ENCODE measurements at regions not wholly inside any gene's neighbourhood (a gene's known extent, or its start where the extent isn't known, plus 50 kb on each side); places are given as distances from the start of the nearest gene placed in this dataset.

- TF ChIP-seq CTCF (IDR thresholded peaks at IDR 0.05 in 2 of 3, conservative IDR thresholded peaks at IDR 0.05 in 1 of 3; ENCODE audit: control insufficient read depth in 2 of 3, extremely low read depth in 1 of 3, insufficient read depth in 1 of 3, low read depth in 3 of 3, low read length in 3 of 3): no peak
- TF ChIP-seq, protein P1, sequence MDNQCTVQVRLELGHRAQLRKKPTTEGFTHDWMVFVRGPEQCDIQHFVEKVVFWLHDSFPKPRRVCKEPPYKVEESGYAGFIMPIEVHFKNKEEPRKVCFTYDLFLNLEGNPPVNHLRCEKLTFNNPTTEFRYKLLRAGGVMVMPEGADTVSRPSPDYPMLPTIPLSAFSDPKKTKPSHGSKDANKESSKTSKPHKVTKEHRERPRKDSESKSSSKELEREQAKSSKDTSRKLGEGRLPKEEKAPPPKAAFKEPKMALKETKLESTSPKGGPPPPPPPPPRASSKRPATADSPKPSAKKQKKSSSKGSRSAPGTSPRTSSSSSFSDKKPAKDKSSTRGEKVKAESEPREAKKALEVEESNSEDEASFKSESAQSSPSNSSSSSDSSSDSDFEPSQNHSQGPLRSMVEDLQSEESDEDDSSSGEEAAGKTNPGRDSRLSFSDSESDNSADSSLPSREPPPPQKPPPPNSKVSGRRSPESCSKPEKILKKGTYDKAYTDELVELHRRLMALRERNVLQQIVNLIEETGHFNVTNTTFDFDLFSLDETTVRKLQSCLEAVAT (IDR thresholded peaks at IDR 0.05): no peak
- TF ChIP-seq EP300 (IDR thresholded peaks at IDR 0.05; ENCODE audit: borderline replicate concordance in 1 of 2, control insufficient read depth in 1 of 2, low read depth in 2 of 2, low read length in 2 of 2): no peak
- no peak for TF ChIP-seq TCF7 (IDR thresholded peaks at IDR 0.05; ENCODE audit: borderline replicate concordance)
- TF ChIP-seq MXI1 (IDR thresholded peaks at IDR 0.05; ENCODE audit: low read depth, low read length): no peak
- TF ChIP-seq, protein P2, sequence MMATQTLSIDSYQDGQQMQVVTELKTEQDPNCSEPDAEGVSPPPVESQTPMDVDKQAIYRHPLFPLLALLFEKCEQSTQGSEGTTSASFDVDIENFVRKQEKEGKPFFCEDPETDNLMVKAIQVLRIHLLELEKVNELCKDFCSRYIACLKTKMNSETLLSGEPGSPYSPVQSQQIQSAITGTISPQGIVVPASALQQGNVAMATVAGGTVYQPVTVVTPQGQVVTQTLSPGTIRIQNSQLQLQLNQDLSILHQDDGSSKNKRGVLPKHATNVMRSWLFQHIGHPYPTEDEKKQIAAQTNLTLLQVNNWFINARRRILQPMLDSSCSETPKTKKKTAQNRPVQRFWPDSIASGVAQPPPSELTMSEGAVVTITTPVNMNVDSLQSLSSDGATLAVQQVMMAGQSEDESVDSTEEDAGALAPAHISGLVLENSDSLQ (IDR thresholded peaks at IDR 0.05): no peak
- no peak for TF ChIP-seq TAF1 (IDR thresholded peaks at IDR 0.05; ENCODE audit: borderline replicate concordance, low read depth, low read length)
- TF ChIP-seq POLR2A (IDR thresholded peaks at IDR 0.05; ENCODE audit: low read depth, low read length): no peak
- TF ChIP-seq, protein P3, sequence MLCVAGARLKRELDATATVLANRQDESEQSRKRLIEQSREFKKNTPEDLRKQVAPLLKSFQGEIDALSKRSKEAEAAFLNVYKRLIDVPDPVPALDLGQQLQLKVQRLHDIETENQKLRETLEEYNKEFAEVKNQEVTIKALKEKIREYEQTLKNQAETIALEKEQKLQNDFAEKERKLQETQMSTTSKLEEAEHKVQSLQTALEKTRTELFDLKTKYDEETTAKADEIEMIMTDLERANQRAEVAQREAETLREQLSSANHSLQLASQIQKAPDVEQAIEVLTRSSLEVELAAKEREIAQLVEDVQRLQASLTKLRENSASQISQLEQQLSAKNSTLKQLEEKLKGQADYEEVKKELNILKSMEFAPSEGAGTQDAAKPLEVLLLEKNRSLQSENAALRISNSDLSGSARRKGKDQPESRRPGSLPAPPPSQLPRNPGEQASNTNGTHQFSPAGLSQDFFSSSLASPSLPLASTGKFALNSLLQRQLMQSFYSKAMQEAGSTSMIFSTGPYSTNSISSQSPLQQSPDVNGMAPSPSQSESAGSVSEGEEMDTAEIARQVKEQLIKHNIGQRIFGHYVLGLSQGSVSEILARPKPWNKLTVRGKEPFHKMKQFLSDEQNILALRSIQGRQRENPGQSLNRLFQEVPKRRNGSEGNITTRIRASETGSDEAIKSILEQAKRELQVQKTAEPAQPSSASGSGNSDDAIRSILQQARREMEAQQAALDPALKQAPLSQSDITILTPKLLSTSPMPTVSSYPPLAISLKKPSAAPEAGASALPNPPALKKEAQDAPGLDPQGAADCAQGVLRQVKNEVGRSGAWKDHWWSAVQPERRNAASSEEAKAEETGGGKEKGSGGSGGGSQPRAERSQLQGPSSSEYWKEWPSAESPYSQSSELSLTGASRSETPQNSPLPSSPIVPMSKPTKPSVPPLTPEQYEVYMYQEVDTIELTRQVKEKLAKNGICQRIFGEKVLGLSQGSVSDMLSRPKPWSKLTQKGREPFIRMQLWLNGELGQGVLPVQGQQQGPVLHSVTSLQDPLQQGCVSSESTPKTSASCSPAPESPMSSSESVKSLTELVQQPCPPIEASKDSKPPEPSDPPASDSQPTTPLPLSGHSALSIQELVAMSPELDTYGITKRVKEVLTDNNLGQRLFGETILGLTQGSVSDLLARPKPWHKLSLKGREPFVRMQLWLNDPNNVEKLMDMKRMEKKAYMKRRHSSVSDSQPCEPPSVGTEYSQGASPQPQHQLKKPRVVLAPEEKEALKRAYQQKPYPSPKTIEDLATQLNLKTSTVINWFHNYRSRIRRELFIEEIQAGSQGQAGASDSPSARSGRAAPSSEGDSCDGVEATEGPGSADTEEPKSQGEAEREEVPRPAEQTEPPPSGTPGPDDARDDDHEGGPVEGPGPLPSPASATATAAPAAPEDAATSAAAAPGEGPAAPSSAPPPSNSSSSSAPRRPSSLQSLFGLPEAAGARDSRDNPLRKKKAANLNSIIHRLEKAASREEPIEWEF (IDR thresholded peaks at IDR 0.05; ENCODE audit: insufficient replicate concordance, low read depth, low read length): no peak
Observed at GRCh38 chr16:25395528-25395927, 137.9 kb upstream of the ZKSCAN2 start.

Data from GM12878 (cell line).